Posterior vena cava (tissue), 2 donors: ENCODE measurements at regions not wholly inside any gene's neighbourhood (a gene's known extent, or its start where the extent isn't known, plus 50 kb on each side); places are given as distances from the start of the nearest gene placed in this dataset.
"Not testable (repeated sequence)": the region's sequence is repeated elsewhere in the genome, so short reads cannot be mapped to it uniquely, and the experiment has no call there.

ENCODE experiments used
- DNase-seq: peaks from one replicate; pipeline ENCODE4 v3.0.0-alpha.2; 2020; ENCODE audit warnings: low spot score
- intact Hi-C, 2 donors: fragments of 100-400 bp; cut with DNase I; formaldehyde crosslinking; loops; one replicate each; pipeline versions ENCODE4 v1.14.1 to v1.14.2; 2022 to 2023
- donor health status: DM: yes; HTN: yes; CAD: no.
- donor health status: DM: yes; HTN: yes; CAD: no.

- no peak for DNase-seq
- intact Hi-C loops = no loop called here
Observed at GRCh38 chr11:109480251-109480650, 58.3 kb downstream of the C11orf87 start.

GRCh38 chr11:109486129-109486528 lies 64.1 kb downstream of the C11orf87 start:
- no peak for DNase-seq
- intact Hi-C loops = no loop called here

DNA sequence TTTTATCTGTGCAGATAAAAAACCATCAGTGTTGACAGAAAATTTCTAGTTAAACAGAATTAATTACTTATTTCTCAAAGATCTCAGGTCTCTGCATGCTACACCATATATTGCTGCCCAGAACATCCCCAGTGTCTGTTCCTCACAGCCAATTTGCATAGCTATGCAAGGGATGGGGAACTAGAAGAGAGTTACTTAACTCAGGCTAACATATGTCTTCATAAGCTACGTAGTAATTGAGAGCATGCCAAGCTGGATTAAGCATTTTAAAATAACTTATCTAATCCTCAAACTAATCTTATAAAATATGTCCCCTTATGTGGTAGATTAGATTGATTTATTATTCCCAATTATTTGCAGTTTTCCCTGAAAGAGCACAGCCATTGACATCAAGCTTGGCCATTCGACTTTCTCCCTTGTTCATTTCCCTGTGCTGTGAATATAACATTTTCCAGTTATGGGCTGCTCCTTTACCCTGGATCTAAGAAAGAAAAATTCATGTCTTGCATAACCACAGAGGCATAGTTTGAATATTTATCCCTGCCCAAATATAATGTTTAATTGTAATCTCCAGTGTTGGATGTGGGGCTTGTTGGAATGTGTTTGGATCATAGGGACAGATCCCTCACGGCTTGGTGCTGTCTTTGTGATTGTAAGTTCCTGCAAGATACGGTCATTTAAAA lies 69.1 kb downstream of the C11orf87 start:
- no peak for DNase-seq
- intact Hi-C loops = no loop called here

GRCh38 chr11:109506115-109506514 lies 84.1 kb downstream of the C11orf87 start:
- intact Hi-C loops = no loop called here
- DNase-seq = no peak

DNA sequence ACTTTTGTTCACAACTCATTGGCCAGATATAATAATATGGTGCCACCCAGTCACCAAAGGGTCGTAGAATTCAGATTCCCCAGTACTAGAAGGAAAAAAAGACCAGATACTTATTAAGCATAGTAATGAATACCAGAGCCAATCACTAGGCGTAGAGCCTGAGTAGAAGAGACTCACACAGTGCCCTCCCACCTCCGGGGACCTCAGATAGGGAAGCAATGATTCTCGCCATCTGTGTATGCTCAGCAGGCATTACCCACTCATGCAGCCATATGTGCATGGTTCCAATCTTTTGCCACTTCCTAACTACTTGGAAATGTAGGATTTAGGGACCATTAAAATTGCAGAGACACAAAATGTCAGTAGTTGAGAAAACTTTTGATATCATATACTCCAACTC lies 85.3 kb downstream of the C11orf87 start:
- no peak for DNase-seq

DNA sequence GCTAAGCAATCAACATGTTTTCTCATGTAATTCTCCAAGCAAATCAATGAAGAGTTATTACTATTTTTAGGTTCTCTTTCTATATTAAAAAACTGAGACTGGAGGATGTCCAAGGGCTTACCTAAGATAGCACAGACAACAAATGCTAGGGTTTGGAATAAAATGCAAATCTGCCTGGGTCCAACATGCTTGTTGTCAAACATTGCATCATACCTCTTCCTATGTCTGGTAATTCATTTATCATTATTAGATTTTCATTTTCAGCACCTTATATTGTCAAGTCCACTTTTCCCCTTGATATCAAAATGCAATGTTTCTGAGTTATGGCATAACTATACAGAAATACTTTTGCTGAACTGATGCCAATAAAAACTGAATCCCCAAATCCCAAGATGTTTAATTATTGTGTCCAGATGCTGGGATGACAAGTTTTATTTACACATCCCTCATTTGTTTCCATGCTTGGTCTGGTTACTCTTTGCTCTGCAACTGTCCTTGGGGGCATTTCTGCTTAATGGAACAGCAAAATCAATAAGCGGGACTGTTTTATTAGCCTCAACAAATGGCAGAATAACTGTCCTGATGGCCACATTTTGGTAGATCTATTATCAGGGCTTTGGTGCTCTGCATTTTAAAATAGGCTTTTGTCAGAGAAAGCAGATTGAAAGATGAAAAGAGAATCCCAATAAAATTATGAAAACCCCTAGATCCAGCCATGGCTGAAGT lies 86.0 kb downstream of the C11orf87 start:
- intact Hi-C loops = no loop called here
- no peak for DNase-seq

More for the DNA sequence above, 85.3 kb downstream of the C11orf87 start:
- intact Hi-C loops = no loop called here

GRCh38 chr11:109508943-109509342 lies 87.0 kb downstream of the C11orf87 start:
- intact Hi-C loops = no loop called here

DNA sequence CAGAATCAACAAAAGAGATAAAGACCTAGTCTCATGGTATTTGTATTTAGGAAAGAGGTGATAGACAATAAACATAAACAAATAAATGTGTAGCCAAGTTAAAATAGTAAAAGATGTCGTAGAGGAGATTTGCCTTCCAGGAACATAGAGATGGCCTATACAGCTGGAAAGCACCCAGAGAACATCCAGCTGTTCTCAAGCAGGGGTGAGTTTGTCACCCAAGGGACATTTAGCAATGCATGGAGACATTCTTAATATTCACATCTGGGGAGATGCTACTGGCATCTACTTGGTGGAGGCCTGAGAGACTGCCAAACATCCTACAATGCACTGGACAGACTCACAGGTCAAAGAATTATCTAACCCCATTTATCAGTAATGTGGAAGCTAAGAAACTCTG lies 88.3 kb downstream of the C11orf87 start:
- intact Hi-C loops = no loop called here
- no peak for DNase-seq

More at GRCh38 chr11:109508943-109509342, 87.0 kb downstream of the C11orf87 start:
- DNase-seq = no peak

DNA sequence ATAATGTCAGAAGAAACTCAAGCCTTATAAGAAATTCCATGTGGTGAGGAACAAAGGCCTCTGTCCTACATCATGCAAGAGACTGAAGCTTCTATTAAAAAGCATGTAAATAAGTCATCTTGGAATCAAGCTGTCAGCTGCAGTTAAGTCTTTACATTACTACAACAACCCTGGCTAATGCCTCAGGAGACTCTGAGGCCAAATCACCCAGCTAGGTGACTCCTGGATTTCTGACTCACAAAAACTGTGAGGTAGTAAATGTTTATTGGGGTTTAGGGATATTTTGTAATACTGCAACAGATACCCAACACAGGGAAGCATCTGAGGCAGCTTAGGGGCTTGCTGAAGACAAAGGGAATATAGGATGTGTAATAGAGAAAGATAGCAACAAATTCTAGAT lies 89.6 kb downstream of the C11orf87 start:
- DNase-seq = no peak
- intact Hi-C loops = no loop called here

GRCh38 chr11:109512249-109512648 lies 90.3 kb downstream of the C11orf87 start:
- DNase-seq = no peak
- intact Hi-C loops = no loop called here

GRCh38 chr11:109512680-109513079 lies 90.7 kb downstream of the C11orf87 start:
- no peak for DNase-seq
- intact Hi-C loops = no loop called here

DNA sequence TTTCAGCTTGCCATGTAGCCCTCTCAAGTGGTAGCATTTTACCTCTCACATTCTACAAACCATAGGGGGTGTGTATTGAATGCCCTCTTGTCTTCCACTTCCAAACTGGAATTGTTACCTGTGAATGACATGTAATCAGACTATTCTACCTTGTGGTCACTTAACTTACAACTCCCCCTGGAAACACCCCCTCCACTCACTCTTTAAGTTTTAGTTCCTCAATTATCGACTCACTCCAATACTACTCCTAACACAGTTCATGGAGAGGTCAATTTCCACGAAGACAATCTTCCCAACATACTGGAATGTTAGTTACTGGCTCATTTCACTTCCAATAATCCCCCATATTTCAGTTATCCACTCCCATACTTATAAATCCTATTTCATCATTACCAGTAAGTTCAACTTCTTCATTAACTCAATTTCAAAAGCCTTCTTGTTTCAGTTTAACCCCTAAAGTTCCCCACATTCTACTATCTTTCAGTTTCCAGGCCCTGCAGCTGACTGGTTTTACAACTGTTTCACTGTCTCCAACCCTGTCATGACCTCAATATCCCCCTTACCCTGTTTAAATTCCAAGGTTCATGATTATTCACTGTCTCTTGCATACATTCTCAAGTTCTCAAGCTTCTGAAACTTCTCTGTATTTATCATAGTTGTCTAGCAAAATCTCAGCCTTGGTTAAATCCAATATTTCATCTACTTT lies 92.5 kb downstream of the C11orf87 start:
- intact Hi-C loops = no loop called here
- no peak for DNase-seq

DNA sequence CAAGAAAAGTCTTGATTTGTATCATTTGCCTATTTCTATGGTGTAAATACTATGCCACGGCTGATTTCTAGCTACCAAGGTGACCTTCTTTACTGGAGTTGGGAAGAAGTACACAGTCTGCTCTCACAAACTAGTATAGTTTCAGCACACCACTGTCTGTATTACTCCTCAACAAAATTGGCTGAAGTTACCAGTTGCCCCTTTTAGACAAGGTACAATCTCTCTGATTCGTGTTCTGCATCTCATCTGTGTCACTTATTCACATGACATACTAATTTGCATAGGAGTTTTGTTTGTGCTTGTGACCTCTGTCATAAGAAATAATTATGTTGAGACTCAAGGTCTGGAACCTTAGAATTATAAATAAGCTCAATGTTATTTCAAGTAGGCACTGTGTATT lies 97.3 kb downstream of the C11orf87 start:
- intact Hi-C loops = no loop called here
- no peak for DNase-seq

DNA sequence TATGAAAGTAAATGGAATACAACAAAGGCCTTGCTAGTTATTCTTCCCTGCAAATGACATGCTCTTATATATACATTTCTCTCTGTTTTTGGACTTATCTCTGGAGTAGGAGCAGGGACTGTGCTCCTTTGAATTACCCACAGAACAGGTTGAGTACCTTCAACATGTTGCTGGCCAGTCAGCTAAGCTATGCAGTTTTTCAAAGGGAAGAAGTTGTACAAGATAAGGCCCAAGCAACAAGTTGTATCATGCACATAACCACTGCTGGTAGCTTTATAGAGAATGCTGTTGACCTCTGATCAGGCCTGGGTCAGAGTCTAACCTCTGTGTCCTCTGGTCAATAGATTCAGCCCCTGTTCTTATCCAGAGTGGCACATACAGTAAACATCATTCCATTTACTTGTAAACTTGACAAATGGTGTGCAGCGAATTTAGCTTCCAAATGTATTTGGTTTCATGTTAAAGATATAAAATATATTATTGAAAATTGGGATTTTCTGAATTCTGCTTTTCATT lies 99.6 kb downstream of the C11orf87 start:
- no peak for DNase-seq
- intact Hi-C loops = no loop called here

DNA sequence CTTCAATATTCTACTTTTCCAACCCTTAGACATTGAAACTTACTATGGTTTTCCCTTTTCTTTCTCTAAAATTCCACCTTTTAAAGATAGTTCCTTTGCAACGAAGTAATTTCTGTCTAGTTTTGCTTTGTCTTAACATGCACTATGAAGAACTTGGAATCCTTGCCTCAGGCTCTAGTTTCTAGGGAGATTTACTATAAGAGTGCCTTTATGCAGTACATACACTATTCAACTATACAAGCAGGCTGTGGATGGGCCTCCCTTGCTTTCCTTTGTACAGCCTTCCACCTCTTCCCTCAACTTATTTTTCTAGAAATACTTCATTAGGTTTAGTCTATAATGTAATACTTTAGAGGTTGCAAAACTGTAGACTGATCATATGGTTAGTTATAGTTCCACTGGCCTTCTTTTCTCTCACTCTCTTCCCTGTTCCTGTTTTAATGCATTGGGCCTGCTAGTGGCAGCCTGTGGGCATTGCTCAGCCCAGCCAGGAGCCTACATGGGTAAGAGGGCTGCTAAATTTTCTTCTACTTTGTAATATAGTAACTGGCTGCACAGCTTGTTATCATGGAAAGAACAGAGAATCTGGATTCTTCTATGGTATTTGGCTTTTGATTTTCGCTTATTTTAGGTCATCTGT lies 100.2 kb downstream of the C11orf87 start:
- intact Hi-C loops = no loop called here
- DNase-seq = no peak

GRCh38 chr11:109525636-109526035 lies 103.6 kb downstream of the C11orf87 start:
- DNase-seq, intact Hi-C loops: not testable (repeated sequence)

- intact Hi-C loops = no loop called here
Observed at GRCh38 chr11:109526061-109526460, 104.1 kb downstream of the C11orf87 start.

GRCh38 chr11:109526931-109527330 lies 104.9 kb downstream of the C11orf87 start:
- DNase-seq = no peak
- intact Hi-C loops = no loop called here

More at GRCh38 chr11:109526061-109526460, 104.1 kb downstream of the C11orf87 start:
- DNase-seq = no peak

DNA sequence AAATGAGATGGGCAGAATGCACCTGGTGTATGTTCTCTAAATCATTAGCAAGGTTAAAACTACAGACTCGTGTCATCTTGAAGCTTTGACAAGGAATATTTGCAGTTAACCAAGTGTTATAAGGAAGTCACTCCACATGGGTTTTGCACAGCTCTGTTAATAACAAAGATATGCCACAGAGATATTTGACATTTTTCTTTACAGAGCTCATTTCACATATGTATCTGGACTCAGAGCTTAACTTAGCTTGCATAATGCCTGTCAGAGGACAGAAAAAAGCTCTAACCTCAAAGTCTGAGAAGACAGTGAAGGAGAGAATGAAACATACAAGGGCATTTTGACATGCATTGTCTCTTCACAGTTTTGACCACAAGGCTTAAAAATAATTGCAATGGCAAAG lies 105.5 kb downstream of the C11orf87 start:
- DNase-seq = no peak
- intact Hi-C loops = no loop called here
